H9 (cell line): ENCODE measurements at regions not wholly inside any gene's neighbourhood (a gene's known extent, or its start where the extent isn't known, plus 50 kb on each side); places are given as distances from the start of the nearest gene placed in this dataset.

ENCODE experiments used
- DNase-seq: peaks from one replicate; pipeline ENCODE4 v3.0.0-alpha.2; 2017
- H2AFZ ChIP-seq: one replicate; pipeline ENCODE4 v1.6.1; 2013; ENCODE audit warnings: mild to moderate bottlenecking, low read length, control low read depth, moderate library complexity
- H2AK5ac ChIP-seq: 2 replicates; pipeline ENCODE4 v1.6.1; 2013; ENCODE audit warnings: low read length, control low read depth, mixed read lengths; ENCODE audit not compliant: insufficient read length
- H2BK120ac ChIP-seq: one replicate; pipeline ENCODE4 v1.6.1; 2013; ENCODE audit warnings: low read depth, mild to moderate bottlenecking, low read length, control low read depth, inconsistent platforms; ENCODE audit not compliant: poor library complexity, severe bottlenecking
- H2BK12ac ChIP-seq: 2 replicates; pipeline ENCODE4 v1.6.1; 2013; ENCODE audit warnings: low read length, control low read depth, mixed read lengths, low read depth; ENCODE audit not compliant: insufficient read length
- H2BK15ac ChIP-seq: 2 replicates; pipeline ENCODE4 v1.6.1; 2013; ENCODE audit warnings: low read depth, low read length, control low read depth
- H2BK20ac ChIP-seq: one replicate; pipeline ENCODE4 v1.6.1; 2013; ENCODE audit warnings: low read depth, mild to moderate bottlenecking, low read length, control low read depth, inconsistent platforms; ENCODE audit not compliant: poor library complexity, severe bottlenecking
- H2BK5ac ChIP-seq: 2 replicates; pipeline ENCODE4 v1.6.1; 2013; ENCODE audit warnings: low read length, control low read depth, mixed read lengths; ENCODE audit not compliant: insufficient read length
- H3K14ac ChIP-seq: 2 replicates; pipeline ENCODE4 v1.6.1; 2013; ENCODE audit warnings: low read length, control low read depth; ENCODE audit not compliant: insufficient read depth
- H3K18ac ChIP-seq: 2 replicates; pipeline ENCODE4 v1.6.1; 2013; ENCODE audit warnings: low read depth, mild to moderate bottlenecking, mixed read lengths, low read length, control low read depth; ENCODE audit not compliant: insufficient read length
- H3K23ac ChIP-seq: 2 replicates; pipeline ENCODE4 v1.6.1; 2013; ENCODE audit warnings: low read length, control low read depth, mixed read lengths, low read depth; ENCODE audit not compliant: insufficient read length
- H3K23me2 ChIP-seq: 2 replicates; pipeline ENCODE4 v1.6.1; 2013; ENCODE audit warnings: low read depth, mild to moderate bottlenecking, mixed read lengths, low read length, control low read depth; ENCODE audit not compliant: insufficient read length, poor library complexity, severe bottlenecking
- H3K27ac ChIP-seq: 2 replicates; pipeline ENCODE4 v1.5.1; 2013; ENCODE audit warnings: low read length, control low read depth, mixed read lengths, low read depth; ENCODE audit not compliant: insufficient read length
- H3K27me3 ChIP-seq: 2 replicates; pipeline ENCODE4 v1.6.1; 2013; ENCODE audit warnings: low read length, control low read depth, inconsistent platforms; ENCODE audit not compliant: insufficient read depth
- H3K4ac ChIP-seq: 2 replicates; pipeline ENCODE4 v1.6.1; 2013; ENCODE audit warnings: low read depth, mild to moderate bottlenecking, control low read depth, inconsistent platforms, low read length, moderate library complexity
- H3K4me1 ChIP-seq: 2 replicates; pipeline ENCODE4 v1.6.1; 2013; ENCODE audit warnings: low read length, control low read depth, inconsistent platforms; ENCODE audit not compliant: insufficient read depth
- H3K4me2 ChIP-seq: 2 replicates; pipeline ENCODE4 v1.6.1; 2013; ENCODE audit warnings: low read length, control low read depth, mixed read lengths; ENCODE audit not compliant: insufficient read length, insufficient read depth
- H3K56ac ChIP-seq: 2 replicates; pipeline ENCODE4 v1.6.1; 2013; ENCODE audit warnings: low read depth, mild to moderate bottlenecking, mixed read lengths, low read length, control low read depth; ENCODE audit not compliant: insufficient read length
- H3K79me1 ChIP-seq: 2 replicates; pipeline ENCODE4 v1.6.1; 2013; ENCODE audit warnings: low read depth, mild to moderate bottlenecking, moderate library complexity, low read length, control low read depth, inconsistent platforms; ENCODE audit not compliant: insufficient read depth, poor library complexity, severe bottlenecking
- H3K79me2 ChIP-seq: 2 replicates; pipeline ENCODE4 v1.6.1; 2013; ENCODE audit warnings: low read length, control low read depth, inconsistent platforms; ENCODE audit not compliant: insufficient read depth
- H3K9ac ChIP-seq: 2 replicates; pipeline ENCODE4 v1.6.1; 2013; ENCODE audit warnings: low read length, control low read depth, mixed read lengths; ENCODE audit not compliant: insufficient read length; ENCODE audit errors: extremely low read depth
- H3K9me3 ChIP-seq: one replicate; pipeline ENCODE4 v1.6.1; 2013; ENCODE audit warnings: low read depth, low read length, inconsistent platforms; ENCODE audit not compliant: control insufficient read depth
- H3T11ph ChIP-seq: one replicate; pipeline ENCODE4 v1.6.1; 2013; ENCODE audit warnings: mild to moderate bottlenecking, low read length, control low read depth, inconsistent platforms
- H4K20me1 ChIP-seq: one replicate; pipeline ENCODE4 v1.6.1; 2013; ENCODE audit not compliant: control insufficient read depth, insufficient read length, insufficient read depth
- H4K5ac ChIP-seq: 2 replicates; pipeline ENCODE4 v1.6.1; 2013; ENCODE audit warnings: low read depth, mild to moderate bottlenecking, mixed read lengths, low read length, control low read depth; ENCODE audit not compliant: insufficient read length
- H4K8ac ChIP-seq: replicated peaks from 2 replicates; pipeline ENCODE4 v1.6.1; 2013; ENCODE audit warnings: low read length, control low read depth, mixed read lengths, low read depth; ENCODE audit not compliant: insufficient read length
- H4K91ac ChIP-seq: 2 replicates; pipeline ENCODE4 v1.6.1; 2013; ENCODE audit warnings: low read depth, mild to moderate bottlenecking, moderate library complexity, mixed read lengths, low read length, control low read depth; ENCODE audit not compliant: insufficient read length
- H3K27ac Mint-ChIP-seq, 3 experiments: 2 replicates in 2 of 3; 3 replicates in 1 of 3; pipeline ENCODE4 v1.8.0; 2020 to 2021; ENCODE audit warnings: mixed read lengths in 3 of 3, mild to moderate bottlenecking in 1 of 3, moderate library complexity in 1 of 3
- H3K27me3 Mint-ChIP-seq: 2 replicates; pipeline ENCODE4 v1.8.0; 2021; ENCODE audit warnings: low read depth, mild to moderate bottlenecking, moderate library complexity, mixed read lengths
- H3K36me3 Mint-ChIP-seq, 3 experiments: 2 replicates in 2 of 3; 3 replicates in 1 of 3; pipeline ENCODE4 v1.8.0; 2020 to 2021; ENCODE audit warnings: low read depth in 3 of 3, mixed read lengths in 3 of 3; ENCODE audit not compliant: insufficient read depth in 1 of 3
- H3K4me1 Mint-ChIP-seq, 2 experiments: 2 replicates each; pipeline ENCODE4 v1.8.0; 2020; ENCODE audit warnings: mixed read lengths in 2 of 2
- H3K4me3 Mint-ChIP-seq, 2 experiments: 2 replicates in 1 of 2; 3 replicates in 1 of 2; pipeline ENCODE4 v1.8.0; 2020 to 2021; ENCODE audit warnings: mild to moderate bottlenecking in 2 of 2, mixed read lengths in 2 of 2, moderate library complexity in 1 of 2
- H3K9me3 Mint-ChIP-seq, 2 experiments: 2 replicates in 1 of 2; 3 replicates in 1 of 2; pipeline ENCODE4 v1.8.0; 2020; ENCODE audit warnings: mild to moderate bottlenecking in 2 of 2, mixed read lengths in 2 of 2, moderate library complexity in 1 of 2
- WGBS: extraction: QIAGEN DNeasy Blood & Tissue Kit; methylation state at CpG from one replicate; pipeline ENCODE4 v1.1.7; 2013; ENCODE audit warnings: missing lambda C conversion rate, low lambda C conversion rate, mixed read lengths; ENCODE audit not compliant: insufficient read length; ENCODE audit errors: extremely low coverage; 5-methylcytosine and 5-hydroxymethylcytosine counted together
- TF ChIP-seq, protein P1 (sequence below): fragments of 200-600 bp; sonication (generic); conservative IDR thresholded peaks from 3 replicates; pipeline ENCODE4 v1.8.0; 2021; ENCODE audit warnings: antibody characterized with exemption, mild to moderate bottlenecking

GRCh38 chr9:86825299-86825698 lies 122.0 kb downstream of the GAS1 start:
- Histone ChIP-seq H3K27ac (no peak overlapping the region), H3K18ac (no peak overlapping the region), H3K9ac (no peak overlapping the region), H2BK120ac (no peak overlapping the region), H2BK12ac (no peak overlapping the region), H2AFZ (no peak overlapping the region), H4K91ac (no peak overlapping the region), H2BK15ac (no peak overlapping the region), H3K23me2 (no peaks in the 10 kb centered on the region), H3K56ac (no peak overlapping the region), H3K4ac (no peak overlapping the region), H3K9me3 (no peaks in the 10 kb centered on the region), H2AK5ac (no peak overlapping the region), H3K27me3 (no peaks in the 10 kb centered on the region), H3K23ac (no peak overlapping the region), H3T11ph (no peak overlapping the region), H4K5ac (no peak overlapping the region), H4K8ac (no peak overlapping the region), H2BK20ac (no peak overlapping the region), H3K14ac (no peak overlapping the region), H4K20me1 (no peaks in the 10 kb centered on the region), H3K4me1 (peaks cover 9% of the 10 kb centered on the region; the same call in 1 of the 2 replicates), H3K79me1 (no peaks in the 10 kb centered on the region), H3K4me2 (no peak overlapping the region), H3K79me2 (no peaks in the 10 kb centered on the region), H2BK5ac (no peak overlapping the region)
- WGBS, result no CpG with 5 or more reads among the region's 2 CpGs
- Mint-ChIP-seq H3K4me3 (no peak overlapping the region), H3K36me3 (peaks cover 0 to 2% (median 2%) of the 10 kb centered on the region in 3 experiments; a peak in 3 of 7 replicates), H3K27ac (no peak overlapping the region), H3K4me1 (peaks cover 12 to 16% of the 10 kb centered on the region in 2 experiments), H3K9me3 (peaks cover 7 to 10% of the 10 kb centered on the region in 2 experiments), H3K27me3 (peaks cover 3% of the 10 kb centered on the region)
- DNase-seq, result no peak
- TF ChIP-seq, protein P1, sequence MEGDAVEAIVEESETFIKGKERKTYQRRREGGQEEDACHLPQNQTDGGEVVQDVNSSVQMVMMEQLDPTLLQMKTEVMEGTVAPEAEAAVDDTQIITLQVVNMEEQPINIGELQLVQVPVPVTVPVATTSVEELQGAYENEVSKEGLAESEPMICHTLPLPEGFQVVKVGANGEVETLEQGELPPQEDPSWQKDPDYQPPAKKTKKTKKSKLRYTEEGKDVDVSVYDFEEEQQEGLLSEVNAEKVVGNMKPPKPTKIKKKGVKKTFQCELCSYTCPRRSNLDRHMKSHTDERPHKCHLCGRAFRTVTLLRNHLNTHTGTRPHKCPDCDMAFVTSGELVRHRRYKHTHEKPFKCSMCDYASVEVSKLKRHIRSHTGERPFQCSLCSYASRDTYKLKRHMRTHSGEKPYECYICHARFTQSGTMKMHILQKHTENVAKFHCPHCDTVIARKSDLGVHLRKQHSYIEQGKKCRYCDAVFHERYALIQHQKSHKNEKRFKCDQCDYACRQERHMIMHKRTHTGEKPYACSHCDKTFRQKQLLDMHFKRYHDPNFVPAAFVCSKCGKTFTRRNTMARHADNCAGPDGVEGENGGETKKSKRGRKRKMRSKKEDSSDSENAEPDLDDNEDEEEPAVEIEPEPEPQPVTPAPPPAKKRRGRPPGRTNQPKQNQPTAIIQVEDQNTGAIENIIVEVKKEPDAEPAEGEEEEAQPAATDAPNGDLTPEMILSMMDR, result no peak
